T47D (cell line): ENCODE measurements at regions not wholly inside any gene's neighbourhood (a gene's known extent, or its start where the extent isn't known, plus 50 kb on each side); places are given as distances from the start of the nearest gene placed in this dataset.

Experiments used
- DNase-seq, 2 experiments: peaks; one replicate each; pipeline versions ENCODE4 v3.0.0 to v3.0.0-alpha.2; 2011 to 2012; ENCODE audit warnings: low read depth in 1 of 2, low spot score in 1 of 2
- JUND ChIP-seq: IDR thresholded peaks from 2 replicates; pipeline ENCODE4 v1.6.1; 2012; ENCODE audit warnings: low read depth
- in situ Hi-C: cut with HindIII; loops from 2 replicates; pipeline ENCODE4 v1.10.0; 2016; ENCODE audit warnings: low sequenced_read_pairs, low pct_unique_long_range_greater_than_20kb

GRCh38 chr2:147758821-147759220, 86.0 kb upstream of the ACVR2A start:
- in situ Hi-C loops = no loop called here
- no peak for TF ChIP-seq JUND
- no peak for DNase-seq

- DNase-seq = no peak
- no peak for TF ChIP-seq JUND
Measured at GRCh38 chr2:147756069-147756468, 88.8 kb upstream of the ACVR2A start.

GRCh38 chr2:147740211-147740927, 104.5 kb upstream of the ACVR2A start:
- in situ Hi-C loops = no loop called here
- DNase-seq = no peak
- TF ChIP-seq JUND = no peak

More at GRCh38 chr2:147756069-147756468, 88.8 kb upstream of the ACVR2A start:
- in situ Hi-C loops = no loop called here

- no peak for DNase-seq
- in situ Hi-C loops = no loop called here
- TF ChIP-seq JUND = no peak
Measured at GRCh38 chr2:147739508-147739907, 105.3 kb upstream of the ACVR2A start.

GRCh38 chr2:147718831-147719230, 126.0 kb upstream of the ACVR2A start:
- DNase-seq = no peak
- in situ Hi-C loops = no loop called here
- TF ChIP-seq JUND = no peak

- DNase-seq = no peak
- no peak for TF ChIP-seq JUND
- in situ Hi-C loops = no loop called here
Measured at GRCh38 chr2:147716906-147717305, 127.9 kb upstream of the ACVR2A start.

GRCh38 chr2:147715807-147716206, 129.0 kb upstream of the ACVR2A start:
- in situ Hi-C loops = no loop called here
- no peak for DNase-seq

GRCh38 chr2:147714582-147714981, 130.2 kb upstream of the ACVR2A start:
- no peak for TF ChIP-seq JUND
- in situ Hi-C loops = no loop called here
- DNase-seq = no peak

More at GRCh38 chr2:147715807-147716206, 129.0 kb upstream of the ACVR2A start:
- TF ChIP-seq JUND = no peak

GRCh38 chr2:147713349-147713748, 131.5 kb upstream of the ACVR2A start:
- in situ Hi-C loops = no loop called here
- DNase-seq = no peak
- no peak for TF ChIP-seq JUND

GRCh38 chr2:147712051-147712450, 132.8 kb upstream of the ACVR2A start:
- no peak for DNase-seq
- in situ Hi-C loops = no loop called here
- no peak for TF ChIP-seq JUND

- in situ Hi-C loops = no loop called here
- DNase-seq = no peak
- no peak for TF ChIP-seq JUND
Measured at GRCh38 chr2:147711031-147711430, 133.8 kb upstream of the ACVR2A start.

GRCh38 chr2:147709655-147710054, 135.2 kb upstream of the ACVR2A start:
- DNase-seq = no peak
- in situ Hi-C loops = no loop called here
- no peak for TF ChIP-seq JUND

- no peak for DNase-seq
- no peak for TF ChIP-seq JUND
- in situ Hi-C loops = no loop called here
Measured at GRCh38 chr2:147703171-147703570, 141.7 kb upstream of the ACVR2A start.

GRCh38 chr2:147698166-147698565, 146.7 kb upstream of the ACVR2A start:
- no peak for TF ChIP-seq JUND
- in situ Hi-C loops = no loop called here
- no peak for DNase-seq
